IPS-NIHi11 (cell line): ENCODE measurements at regions not wholly inside any gene's neighbourhood (a gene's known extent, or its start where the extent isn't known, plus 50 kb on each side); places are given as distances from the start of the nearest gene placed in this dataset.

Experiments
- DNase-seq: peaks from one replicate; pipeline ENCODE4 v3.0.0; 2012; ENCODE audit warnings: mixed read lengths, low spot score

DNA sequence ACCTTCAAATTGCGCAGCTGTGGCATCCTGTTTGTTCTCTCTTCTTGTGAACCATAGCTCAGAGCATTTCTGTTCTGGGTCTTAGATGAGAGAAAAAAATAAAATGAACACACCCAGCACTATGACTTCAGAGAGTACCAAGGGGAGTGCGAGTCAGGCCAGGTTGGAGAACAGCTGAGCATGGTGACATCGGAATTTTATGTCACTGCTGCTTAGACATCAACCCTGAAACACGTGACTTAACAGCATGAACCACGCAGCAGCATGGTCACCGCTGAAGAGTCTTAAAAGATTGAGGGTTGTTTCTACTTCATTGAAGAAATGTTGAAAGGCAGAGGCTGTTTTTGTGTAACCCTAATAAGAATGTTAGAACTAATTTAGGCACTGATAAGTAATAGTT is 288.8 kb upstream of the SOX11 start:
- DNase-seq, result no peak

DNA sequence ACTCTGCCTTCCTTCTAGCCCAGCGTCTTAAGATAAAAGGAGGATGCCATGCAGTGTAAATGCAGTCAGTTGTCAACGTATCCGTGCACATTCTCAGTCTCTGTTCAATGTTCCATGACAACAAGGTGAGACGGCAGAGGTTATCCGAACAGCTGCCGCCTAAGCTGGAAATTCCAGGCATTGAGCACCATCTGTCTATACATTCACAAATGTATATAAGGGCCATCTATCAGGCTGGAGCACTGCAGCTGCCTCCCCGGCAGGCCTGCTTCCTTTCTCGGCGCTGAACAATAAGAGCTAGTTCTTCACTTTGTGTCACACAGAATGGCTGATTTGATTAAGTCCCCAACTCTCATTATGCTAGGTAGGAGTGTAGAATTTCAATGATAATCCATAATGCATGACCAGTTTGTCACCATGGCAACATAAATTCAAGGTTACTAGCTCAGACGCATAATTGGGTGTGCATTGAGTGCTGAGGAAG is 282.2 kb upstream of the SOX11 start:
- peak; percentile 16 for DNase-seq

DNA sequence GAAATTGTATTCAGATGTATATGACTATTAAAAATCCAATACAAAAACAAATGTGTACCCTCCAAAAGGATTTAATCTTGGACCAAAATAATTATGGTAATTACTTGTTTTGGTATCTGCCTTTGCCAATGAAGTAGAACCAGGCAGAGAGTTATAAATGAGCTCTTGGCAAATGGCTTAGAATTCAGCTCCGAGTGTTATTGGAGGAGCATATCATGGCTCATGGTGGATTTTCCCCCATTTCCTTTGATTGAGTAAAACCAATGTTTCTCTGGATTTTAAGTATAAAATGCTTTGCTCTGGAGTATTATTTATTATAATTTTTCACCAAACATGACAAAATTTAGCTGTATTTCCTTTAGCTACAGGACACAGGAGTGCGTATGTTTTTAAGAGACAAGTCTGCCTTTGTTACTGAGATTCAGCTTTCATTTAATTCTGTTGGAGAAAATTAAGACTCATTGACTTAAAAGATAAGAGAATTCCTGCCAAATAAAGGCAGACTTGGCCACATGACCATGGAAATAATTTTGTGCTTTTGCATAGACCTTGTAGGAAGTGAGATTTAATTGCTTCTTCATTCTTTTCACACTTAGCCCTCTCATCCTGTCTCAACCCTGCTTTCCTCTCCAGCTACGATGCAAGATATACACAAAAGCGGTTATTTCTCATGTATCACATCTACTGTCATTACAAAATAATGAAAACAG is 281.0 kb upstream of the SOX11 start:
- no peak for DNase-seq

DNA sequence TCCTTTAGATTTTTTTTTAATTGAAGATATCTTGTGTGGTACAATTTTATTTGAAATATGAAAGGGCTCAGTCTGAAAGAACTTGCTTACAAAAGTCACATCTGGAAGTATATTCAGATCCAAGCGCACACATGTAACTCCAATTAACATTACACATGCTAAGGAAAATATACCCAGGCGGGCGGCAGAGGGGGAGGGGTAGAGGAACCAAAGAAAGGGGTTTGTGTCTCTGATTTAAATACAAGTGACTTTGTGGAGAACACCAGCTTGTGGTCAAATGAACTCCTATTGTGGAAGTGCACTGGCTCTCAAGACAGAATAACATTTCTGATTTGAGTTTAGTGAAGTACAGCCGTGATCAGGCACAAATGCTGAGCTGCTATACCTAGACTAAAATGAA is 280.2 kb upstream of the SOX11 start:
- peak; percentile 29 for DNase-seq

DNA sequence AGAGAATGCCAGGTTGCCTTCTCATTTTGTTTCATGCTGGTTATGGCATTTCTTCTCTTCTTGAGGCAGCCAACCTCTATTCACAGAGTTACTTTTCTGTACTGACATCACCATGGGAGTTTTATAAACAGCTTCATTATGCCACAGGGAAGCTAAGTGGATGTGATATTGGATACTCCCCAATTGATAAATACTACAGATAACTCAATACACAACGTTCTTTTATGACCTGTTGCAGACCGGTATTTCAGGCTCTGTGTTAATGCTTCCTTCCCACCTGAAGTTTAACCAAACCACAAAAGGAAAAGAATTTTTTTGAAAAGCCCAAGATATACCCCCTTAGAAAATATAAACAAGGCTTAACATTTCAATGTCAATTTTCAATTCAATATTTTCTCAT is 258.3 kb upstream of the SOX11 start:
- no peak for DNase-seq

DNA sequence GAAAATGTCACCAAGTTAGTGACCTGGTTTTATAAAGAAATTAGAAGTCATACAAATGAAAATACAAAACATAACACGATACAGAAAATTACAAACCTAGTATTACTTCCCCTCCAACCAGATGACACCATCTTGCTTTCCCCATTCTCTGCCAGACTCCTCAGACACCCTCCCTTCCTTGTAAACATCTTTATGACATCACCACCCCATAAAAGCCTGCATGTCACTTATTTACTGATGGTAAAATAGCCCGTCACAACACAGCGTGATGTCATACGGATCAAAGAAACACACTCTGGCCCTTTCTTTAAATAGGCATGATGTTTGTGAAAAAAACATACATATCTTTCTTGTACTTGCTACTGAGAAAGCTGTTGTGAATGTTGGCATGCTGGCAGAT is 254.8 kb upstream of the SOX11 start:
- DNase-seq, result no peak

DNA sequence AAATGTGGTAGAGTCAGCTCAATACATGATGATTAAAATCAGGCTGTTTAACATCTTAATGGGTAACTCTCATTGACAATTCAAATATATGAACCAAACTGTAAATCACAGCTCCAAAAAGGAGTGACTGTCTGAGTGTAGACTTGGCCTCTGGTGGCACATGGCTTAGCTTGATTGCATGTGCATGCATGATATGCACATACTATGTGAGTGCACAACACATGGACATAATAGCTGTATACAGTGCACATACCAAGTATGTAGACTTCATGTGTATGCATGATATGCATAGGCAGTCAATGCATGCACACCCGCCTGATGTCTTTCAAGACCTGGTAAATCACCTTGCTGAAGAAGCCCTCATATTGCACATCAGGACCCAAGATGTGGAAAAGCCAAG is 252.0 kb upstream of the SOX11 start:
- no peak for DNase-seq

DNA sequence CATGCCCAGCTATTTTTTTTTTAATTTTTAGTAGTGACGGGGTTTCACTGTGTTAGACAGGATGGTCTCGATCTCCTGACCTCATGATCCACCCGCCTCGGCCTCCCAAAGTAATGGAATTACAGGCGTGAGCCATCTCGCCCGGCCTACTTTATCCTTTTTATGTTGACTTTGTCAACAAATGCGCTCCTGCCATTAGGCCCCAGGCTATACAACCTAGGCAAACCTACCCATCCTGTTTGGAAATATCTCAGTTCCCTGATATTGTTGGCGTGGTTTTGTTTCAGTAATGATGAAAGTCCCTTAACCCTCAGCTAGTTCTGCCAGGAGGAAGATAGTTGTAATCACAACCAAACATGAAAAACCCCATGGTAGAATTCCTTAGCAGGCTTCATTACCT is 249.4 kb upstream of the SOX11 start:
- DNase-seq, result no peak

DNA sequence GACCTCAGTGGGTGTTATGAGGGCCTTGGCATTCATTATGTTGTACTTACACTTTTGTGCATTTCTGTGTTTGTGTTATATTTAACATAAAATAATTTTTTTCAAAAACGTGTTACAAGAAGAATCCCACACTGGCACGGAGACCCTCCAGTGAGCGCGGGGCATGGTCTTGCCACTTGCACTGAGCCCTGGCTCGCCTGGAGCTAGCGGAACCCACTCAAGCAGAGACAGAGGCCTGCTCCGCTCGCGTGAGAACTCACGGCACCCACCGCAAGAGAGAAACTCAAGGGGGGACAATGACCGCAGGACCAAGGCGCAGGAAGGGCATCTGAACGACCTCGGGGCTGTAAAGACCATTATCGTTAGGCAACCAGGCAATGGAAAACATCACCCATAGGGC is 248.0 kb upstream of the SOX11 start:
- no peak for DNase-seq

DNA sequence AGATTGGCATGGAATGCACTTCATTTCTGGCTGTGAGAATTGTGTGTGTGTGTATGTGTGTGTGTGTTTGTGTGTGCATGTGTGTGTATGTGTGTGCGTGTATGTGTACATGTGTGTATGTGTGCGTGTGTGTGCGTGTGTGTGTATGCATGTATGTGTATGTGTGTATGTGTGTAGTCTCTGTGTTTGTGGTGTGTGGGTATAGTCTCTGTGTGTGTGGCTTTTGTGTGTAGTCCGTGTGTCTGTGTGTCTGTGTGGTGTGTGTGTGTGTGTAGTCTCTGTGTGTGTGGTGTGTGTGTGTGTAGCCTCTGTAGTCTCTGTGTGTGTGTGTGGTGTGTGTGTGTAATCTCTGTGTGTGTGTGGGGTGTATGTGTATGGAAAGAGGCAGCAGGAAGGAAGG is 247.3 kb upstream of the SOX11 start:
- no peak for DNase-seq

DNA sequence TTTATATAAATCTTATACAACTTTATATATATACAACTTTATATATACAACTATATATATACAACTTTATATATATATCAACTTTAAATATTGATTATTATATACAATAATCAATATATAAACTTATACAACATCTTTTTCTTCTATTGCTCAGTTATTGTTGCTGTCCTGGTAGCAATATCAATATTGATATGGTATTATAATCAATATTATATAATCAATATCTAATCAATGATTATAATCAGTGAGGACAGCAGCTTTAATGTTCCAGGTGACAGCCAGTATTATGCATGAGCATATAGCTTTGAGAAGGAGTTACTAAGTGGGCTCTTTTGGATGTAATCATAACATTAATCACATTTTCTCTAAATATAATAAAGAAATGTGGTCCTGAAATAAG is 242.3 kb upstream of the SOX11 start:
- no peak for DNase-seq

DNA sequence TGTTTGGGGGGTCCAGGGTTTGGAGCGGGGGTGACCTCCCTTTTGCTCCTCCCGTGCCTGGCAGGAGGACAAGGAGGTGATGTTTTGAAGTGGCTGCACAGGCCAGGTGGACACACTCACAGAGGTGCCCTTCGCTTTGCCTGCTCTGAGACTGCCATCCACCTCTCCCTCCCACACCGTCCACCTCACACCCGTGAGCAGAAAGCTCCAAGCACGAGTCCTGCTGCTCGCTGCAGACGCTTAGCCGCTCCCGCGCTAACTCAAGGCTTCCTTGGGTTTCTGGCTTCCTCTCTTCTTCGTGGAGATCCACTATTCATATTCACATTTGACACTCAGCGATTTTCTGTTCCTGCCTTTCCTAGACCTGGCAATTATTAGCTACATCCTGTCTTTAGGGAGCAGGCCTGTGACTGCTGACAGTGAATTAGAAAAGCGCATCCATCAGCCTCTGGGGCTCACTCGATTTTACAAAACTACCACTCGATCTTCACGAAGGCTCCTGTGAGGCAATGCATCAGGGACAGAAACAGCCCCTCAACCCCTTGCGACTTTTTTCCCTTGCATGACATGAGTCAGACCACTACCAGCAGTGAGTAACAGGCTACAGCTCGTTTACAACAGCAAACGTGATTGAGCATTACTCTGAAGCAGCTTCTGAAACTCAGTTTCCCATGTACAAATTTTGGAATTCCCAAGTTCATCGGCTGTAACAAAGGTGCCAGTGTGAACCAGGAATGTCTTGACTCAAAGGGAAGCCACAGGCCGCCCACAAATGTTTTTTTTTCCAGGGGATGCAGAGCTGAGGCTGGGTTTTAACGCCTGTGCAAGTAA is 238.7 kb upstream of the SOX11 start:
- DNase-seq, result no peak

DNA sequence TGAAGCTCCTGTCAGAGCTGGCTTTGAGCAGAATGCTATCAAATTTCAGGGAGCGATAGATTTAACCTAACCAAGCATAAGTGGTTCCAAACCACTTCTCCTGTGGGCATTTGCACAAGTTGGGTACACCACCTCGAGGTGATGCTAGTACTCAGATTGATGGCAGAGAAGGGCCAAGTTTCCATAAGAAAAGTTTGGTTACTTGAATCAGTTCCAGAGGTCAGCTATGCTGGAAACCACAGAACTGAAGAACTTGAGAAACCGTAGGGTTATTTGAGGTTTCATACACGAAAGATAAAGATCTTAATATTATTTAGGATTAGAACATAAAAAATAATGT is 238.2 kb upstream of the SOX11 start:
- no peak for DNase-seq

DNA sequence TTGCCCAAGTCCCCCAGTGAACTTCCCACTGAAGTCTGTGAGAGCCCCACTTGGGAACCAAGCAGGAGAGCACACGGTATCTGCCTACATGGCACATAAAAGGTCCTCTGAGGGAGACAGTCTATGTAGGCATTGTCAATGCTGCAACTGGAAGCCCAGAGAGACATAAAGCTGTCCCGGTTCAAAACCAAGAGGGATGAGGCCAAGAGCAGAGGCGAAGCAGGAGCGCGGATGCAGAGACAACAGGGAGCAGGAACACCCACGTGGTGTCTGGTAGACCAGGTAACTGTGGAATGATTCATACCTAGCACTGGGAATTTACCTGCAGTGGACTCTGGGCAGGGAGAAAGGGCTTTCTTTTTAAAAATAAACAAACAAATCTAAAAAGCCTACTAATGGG is 233.1 kb upstream of the SOX11 start:
- no peak for DNase-seq

DNA sequence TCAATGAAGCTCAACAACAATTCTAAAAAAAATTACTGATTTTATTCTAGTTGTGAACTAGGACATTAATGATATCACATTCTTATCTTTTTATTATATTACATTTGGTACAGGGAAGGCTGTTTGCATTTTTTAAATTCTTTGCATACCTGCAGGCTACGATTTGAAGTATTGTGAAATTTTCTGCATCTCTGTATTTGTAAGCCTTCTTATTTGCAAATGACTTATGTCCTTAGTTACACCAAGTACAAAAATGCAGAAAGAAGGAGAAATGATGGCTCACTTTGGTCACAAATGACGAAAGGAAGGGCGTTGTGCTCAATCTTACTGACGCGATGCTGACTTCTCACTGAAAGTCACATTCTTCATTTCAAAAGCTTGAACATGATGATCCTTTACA is 227.5 kb upstream of the SOX11 start:
- no peak for DNase-seq

DNA sequence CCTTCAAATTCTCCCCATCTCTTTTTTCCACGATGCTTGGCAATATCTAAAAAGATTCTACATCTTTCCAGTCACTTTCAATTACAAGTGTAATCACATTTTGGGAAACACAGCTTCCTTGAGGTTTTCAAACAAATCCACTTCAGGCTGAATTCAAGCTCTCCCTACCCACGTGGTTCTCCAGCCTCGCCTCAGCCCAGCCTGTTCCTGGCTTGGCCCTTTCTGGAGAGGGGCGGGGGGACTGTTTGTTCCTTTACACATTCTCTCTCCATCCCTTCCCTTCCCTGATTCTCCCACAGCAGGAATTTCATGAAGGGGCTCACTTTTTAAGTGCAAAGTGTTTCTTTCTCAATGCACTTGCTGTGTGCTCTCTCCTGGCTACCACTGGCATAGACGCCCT is 226.3 kb upstream of the SOX11 start:
- no peak for DNase-seq

DNA sequence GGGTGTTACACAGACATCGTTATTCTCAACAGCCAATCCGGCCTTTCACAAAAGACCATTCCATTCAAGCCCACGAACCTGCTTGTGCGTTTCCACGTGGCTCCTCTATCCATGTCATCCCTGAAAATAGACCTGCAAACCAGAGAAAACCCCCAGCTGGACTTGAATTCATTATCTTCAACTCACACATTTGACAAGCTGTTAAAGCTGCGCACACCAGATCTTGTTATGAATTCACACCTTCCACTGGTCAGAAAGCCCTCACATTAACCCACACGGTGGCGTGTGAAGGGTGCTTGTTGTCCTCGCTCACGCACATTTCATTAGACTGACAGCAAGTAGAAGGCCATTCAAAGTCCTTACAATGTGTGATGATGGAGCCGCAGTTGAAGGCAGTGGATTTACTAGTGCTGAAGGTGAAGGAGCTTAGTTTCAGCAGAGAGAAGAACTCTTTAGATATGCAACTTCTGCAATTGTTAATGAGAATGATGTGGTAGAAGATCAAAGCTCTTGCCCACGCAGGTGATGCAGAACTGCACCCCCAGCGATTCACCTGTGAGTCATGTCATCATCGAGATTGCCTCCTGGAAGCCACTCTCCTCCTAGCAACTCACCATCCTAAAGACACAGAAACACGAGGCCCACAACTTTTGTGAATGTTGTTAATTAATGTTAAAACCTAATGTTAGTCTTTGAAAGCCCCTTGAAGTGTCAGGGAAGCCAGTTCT is 224.8 kb upstream of the SOX11 start:
- no peak for DNase-seq

DNA sequence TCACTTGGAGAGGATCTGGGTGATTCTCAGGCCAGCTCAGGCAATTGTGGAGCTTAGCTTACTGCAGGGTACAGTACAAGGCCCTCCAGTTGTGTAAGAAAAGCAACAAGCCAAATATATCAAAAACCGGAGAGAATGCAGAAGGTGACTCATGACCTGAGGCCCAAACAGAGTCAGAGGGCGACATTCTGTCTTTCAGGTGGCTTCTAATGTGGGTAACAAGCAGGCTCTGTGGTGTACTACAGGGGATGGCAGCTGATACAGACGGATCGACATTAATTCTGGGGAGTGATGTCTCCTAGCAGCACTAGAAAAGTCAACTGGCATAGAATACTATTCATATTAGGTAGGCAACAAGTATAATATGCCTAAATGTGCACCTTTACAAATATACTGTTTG is 219.5 kb upstream of the SOX11 start:
- no peak for DNase-seq

DNA sequence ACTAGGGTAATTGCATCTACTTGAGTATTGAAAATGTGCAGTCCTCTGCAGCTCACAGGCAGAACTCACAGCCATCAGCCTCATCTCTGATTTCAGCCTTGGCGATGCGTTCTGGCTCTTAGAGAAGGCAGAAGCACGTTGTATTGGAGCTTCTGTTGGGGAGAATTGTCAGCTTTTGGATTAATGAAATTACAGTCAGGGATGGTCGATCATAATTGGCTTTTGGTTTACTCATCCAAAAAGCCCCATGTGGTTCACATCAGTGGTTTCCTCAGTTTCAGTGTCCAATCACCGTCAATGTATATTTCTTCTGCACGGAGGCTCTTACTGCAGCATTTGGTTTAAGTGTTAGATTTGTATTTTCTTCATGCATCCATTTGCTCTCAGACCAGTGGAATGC is 218.5 kb upstream of the SOX11 start:
- no peak for DNase-seq

DNA sequence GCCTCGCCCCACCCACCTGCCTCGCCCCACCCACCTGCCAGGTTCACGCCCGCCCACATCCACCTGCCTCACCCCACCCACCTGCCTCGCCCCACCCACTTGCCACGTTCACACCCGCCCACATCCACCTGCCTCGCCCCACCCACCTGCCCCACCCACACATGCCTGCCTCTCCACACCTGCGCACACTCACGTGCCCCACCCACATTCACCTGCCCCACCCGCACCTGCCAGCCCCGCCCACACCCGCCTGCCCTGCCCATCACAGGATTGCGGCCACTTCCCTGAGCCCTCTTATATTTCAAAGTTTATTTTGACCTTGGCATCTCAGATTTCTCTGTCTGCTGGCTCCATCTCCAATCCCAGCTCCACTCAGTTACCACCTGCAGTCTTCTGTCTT is 217.5 kb upstream of the SOX11 start:
- DNase-seq, result no peak

DNA sequence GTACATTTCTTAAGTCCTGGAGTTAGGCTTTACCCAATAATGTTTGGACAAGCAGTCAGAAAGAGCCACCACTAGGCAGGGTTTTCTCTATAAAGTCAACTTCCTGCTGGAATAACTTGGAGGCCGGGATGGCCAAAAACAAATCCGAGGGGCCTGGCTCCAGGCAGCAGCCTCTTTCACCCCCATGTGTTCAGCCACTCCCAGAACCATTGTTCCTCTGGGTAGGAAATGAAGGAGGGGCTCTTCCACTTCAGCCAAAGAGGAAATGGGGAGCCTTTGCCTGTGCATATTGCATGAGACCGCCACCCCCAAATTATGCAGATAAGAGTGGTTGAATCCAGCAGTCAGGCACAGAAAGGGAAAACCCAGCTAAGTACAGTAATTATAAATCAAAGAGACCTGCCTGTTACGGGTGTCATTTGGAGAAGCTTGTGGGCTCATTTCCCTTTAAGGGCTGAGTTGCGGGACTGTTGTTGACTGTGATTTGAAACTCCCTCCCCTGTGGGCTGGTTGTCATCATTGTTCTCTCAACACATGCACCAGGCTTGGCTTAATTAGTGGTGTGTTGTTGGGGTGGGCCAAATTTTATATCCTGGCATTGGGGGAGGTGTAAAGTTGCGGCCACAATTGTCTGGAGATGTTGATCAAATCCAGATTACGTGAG is 212.8 kb upstream of the SOX11 start:
- DNase-seq, result peak; percentile 51

DNA sequence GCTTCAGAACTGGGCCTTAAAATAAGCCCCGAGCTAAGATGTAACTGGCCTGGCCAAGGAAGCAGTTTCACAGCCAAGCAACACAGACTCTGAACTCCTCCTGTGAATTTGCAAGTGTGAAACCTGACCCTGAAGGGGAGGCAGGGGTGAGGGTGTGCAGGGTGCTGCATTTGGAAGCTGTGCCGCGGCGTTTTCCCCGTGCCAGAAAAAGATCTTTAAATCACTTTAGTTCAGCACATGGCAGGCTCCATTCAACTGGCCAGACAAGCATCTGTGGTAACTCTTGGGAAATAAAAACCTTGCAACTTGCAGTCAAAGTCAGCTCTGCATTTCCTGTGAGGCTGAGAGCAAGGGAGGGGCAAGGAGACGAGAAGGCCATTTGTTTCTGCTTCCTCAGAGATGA is 209.3 kb upstream of the SOX11 start:
- no peak for DNase-seq

DNA sequence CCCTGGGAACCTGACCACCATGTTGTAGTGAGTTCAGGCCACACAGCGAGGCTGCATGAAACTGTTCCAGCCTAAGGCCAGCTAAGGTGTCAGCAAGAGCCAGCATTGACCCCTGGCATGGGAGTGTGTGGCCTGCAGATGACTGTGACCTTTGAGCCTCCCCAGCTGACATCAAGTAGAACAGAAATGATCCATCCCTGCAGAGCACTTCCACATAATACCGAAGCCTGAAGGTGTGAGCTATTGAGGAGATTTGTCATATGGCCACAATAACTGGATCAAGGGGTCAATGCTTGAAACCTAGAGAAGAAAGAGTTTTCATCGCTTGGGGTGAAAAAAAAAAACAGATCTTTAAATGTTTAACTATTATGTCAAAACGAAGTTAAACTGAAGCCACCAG is 207.3 kb upstream of the SOX11 start:
- DNase-seq, result no peak
